HCT116 (cell line): ENCODE measurements at regions not wholly inside any gene's neighbourhood (a gene's known extent, or its start where the extent isn't known, plus 50 kb on each side); places are given as distances from the start of the nearest gene placed in this dataset.

ENCODE experiments used
- ATAC-seq: fragments of 200-7000 bp; cut with Tn5 transposase; 2 replicates; pipeline ENCODE4 v1.9.1; 2020; ENCODE audit warnings: mild to moderate bottlenecking, moderate library complexity
- BruUV-seq: library from RNA; stranded (reverse); fragments of 400-500 nt; replicated peaks from 2 replicates; lab custom pipeline; 2021; lab: Mats Ljungman, UMichigan
- CTCF ChIA-PET: fragments of 300-600 bp; sonication (Branson Sonifier 250); formaldehyde crosslinking; loops from one replicate; lab custom pipeline; 2021; ENCODE audit warnings: antibody characterized with exemption; lab: Charles Lee
- POLR2A ChIA-PET: fragments of 300-600, 350-600 bp; sonication (Branson Sonifier 250); formaldehyde crosslinking; loops from one replicate; lab custom pipeline; 2021; ENCODE audit warnings: antibody characterized with exemption; lab: Charles Lee
- RAD21 ChIA-PET, 2 experiments: fragments of 300-600 bp; sonication (Branson Sonifier 250); formaldehyde crosslinking; loops; one replicate each; lab custom pipeline; 2023; ENCODE audit warnings: low total read pairs in 2 of 2; ENCODE audit not compliant: uncharacterized antibody in 2 of 2, unreplicated experiment in 2 of 2, low non-redundant PET in 1 of 2; lab: Charles Lee
- DNase-seq: peaks from one replicate; pipeline ENCODE4 v3.0.0-alpha.2; 2010; ENCODE audit warnings: low read depth, low spot score
- H2AFZ ChIP-seq: fragments of 200-600 bp; shearing (Covaris generic), sonication (generic); 2 replicates; pipeline ENCODE4 v1.6.1; 2017; ENCODE audit warnings: low read depth, mixed run types, mixed read lengths, antibody characterized with exemption, low read length; ENCODE audit not compliant: poor library complexity, severe bottlenecking
- H3K27ac ChIP-seq: 2 replicates; pipeline ENCODE4 v1.5.1; 2012; ENCODE audit warnings: low read depth, low read length
- H3K27me3 ChIP-seq: fragments of 200-600 bp; sonication (generic); 2 replicates; pipeline ENCODE4 v1.6.1; 2016; ENCODE audit warnings: mixed run types, low read length, mixed read lengths; ENCODE audit not compliant: insufficient read depth
- H3K36me3 ChIP-seq, 2 experiments: fragments of 200-500 bp in 1 of 2; fragments of 200-600 bp in 1 of 2; sonication (Bioruptor generic) in 1 of 2; sonication (generic) in 1 of 2; 2 replicates each; pipeline versions ENCODE4 v1.5.1 to v1.6.1; 2014 to 2016; ENCODE audit warnings: low read length in 2 of 2, inconsistent platforms in 1 of 2, mixed read lengths in 1 of 2, mixed run types in 1 of 2; ENCODE audit not compliant: insufficient read depth in 2 of 2, control insufficient read depth in 1 of 2
- H3K4me1 ChIP-seq, 2 experiments: fragments of 200-600 bp in 1 of 2; sonication (generic) in 1 of 2; 2 replicates each; pipeline versions ENCODE4 v1.5.1 to v1.6.1; 2012 to 2017; ENCODE audit warnings: low read length in 2 of 2, inconsistent platforms in 1 of 2, mild to moderate bottlenecking in 1 of 2, mixed read lengths in 1 of 2, mixed run types in 1 of 2, moderate library complexity in 1 of 2; ENCODE audit not compliant: insufficient read depth in 2 of 2, control insufficient read depth in 1 of 2
- H3K4me2 ChIP-seq: fragments of 200-600 bp; sonication (generic); 2 replicates; pipeline ENCODE4 v1.6.1; 2017; ENCODE audit warnings: mixed run types, low read length, mixed read lengths
- H3K4me3 ChIP-seq, 2 experiments: fragments of 200-600 bp in 1 of 2; sonication (generic) in 1 of 2; replicated peaks in 1 of 2; 2 replicates each; pipeline ENCODE4 v1.5.1; 2011 to 2016; ENCODE audit warnings: low read length in 2 of 2, control low read depth in 1 of 2, low read depth in 1 of 2, mild to moderate bottlenecking in 1 of 2, mixed read lengths in 1 of 2, mixed run types in 1 of 2
- H3K79me2 ChIP-seq: fragments of 200-600 bp; sonication (generic); 2 replicates; pipeline ENCODE4 v1.6.1; 2017; ENCODE audit warnings: mild to moderate bottlenecking, mixed run types, low read length, moderate library complexity, mixed read lengths; ENCODE audit not compliant: insufficient read depth
- H3K9ac ChIP-seq: fragments of 200-600 bp; sonication (generic); 2 replicates; pipeline ENCODE4 v1.6.1; 2016; ENCODE audit warnings: low read length, mixed read lengths
- H3K9me2 ChIP-seq: fragments of 200-600 bp; sonication (generic), shearing (Covaris generic); 2 replicates; pipeline ENCODE4 v1.6.1; 2017; ENCODE audit warnings: mixed run types, mild to moderate bottlenecking, moderate library complexity; ENCODE audit not compliant: insufficient read depth
- H3K9me3 ChIP-seq, 2 experiments: fragments of 200-500 bp in 1 of 2; fragments of 200-600 bp in 1 of 2; sonication (Bioruptor generic) in 1 of 2; sonication (generic) in 1 of 2; 2 replicates each; pipeline ENCODE4 v1.6.1; 2014 to 2017; ENCODE audit warnings: low read length in 2 of 2, mixed read lengths in 2 of 2, inconsistent platforms in 1 of 2, low read depth in 1 of 2, mild to moderate bottlenecking in 1 of 2, mixed run types in 1 of 2, moderate library complexity in 1 of 2; ENCODE audit not compliant: control insufficient read depth in 1 of 2, insufficient read depth in 1 of 2
- H4K20me1 ChIP-seq: fragments of 200-600 bp; sonication (generic), shearing (Covaris generic); 2 replicates; pipeline ENCODE4 v1.6.1; 2017; ENCODE audit warnings: mixed run types, mild to moderate bottlenecking, moderate library complexity; ENCODE audit not compliant: insufficient read depth
- CEBPB ChIP-seq: IDR thresholded peaks from 2 replicates; pipeline ENCODE4 v1.6.1; 2012; ENCODE audit warnings: low read depth
- EZH2 ChIP-seq: fragments of 200-600 bp; sonication (generic); IDR thresholded peaks from 2 replicates; pipeline ENCODE4 v1.6.1; 2017; ENCODE audit warnings: antibody characterized with exemption, mixed run types
- EZH2phosphoT487 ChIP-seq: fragments of 200-600 bp; IDR thresholded peaks from 2 replicates; pipeline ENCODE4 v1.6.1; 2018; ENCODE audit warnings: antibody characterized with exemption, borderline replicate concordance
- FOSL1 ChIP-seq: IDR thresholded peaks from 2 replicates; pipeline ENCODE4 v1.6.1; 2012; ENCODE audit warnings: low read depth
- JUND ChIP-seq: IDR thresholded peaks from 2 replicates; pipeline ENCODE4 v1.6.1; 2012
- POLR2A ChIP-seq: IDR thresholded peaks from 2 replicates; pipeline ENCODE4 v1.7.0; 2011; ENCODE audit warnings: borderline replicate concordance; ENCODE audit not compliant: insufficient read depth, insufficient read length; ENCODE audit errors: extremely low read depth
- RAD21 ChIP-seq: IDR thresholded peaks from 2 replicates; pipeline ENCODE4 v1.6.1; 2012; ENCODE audit warnings: low read depth, mild to moderate bottlenecking
- SIN3A ChIP-seq: IDR thresholded peaks from 2 replicates; pipeline ENCODE4 v1.6.1; 2012; ENCODE audit warnings: low read depth
- SP1 ChIP-seq: IDR thresholded peaks from 2 replicates; pipeline ENCODE4 v1.6.1; 2012; ENCODE audit warnings: low read depth
- SRF ChIP-seq: IDR thresholded peaks from 2 replicates; pipeline ENCODE4 v1.6.1; 2012; ENCODE audit warnings: low read depth
- TCF7L2 ChIP-seq: IDR thresholded peaks from 2 replicates; pipeline ENCODE4 v1.7.0; 2011; ENCODE audit warnings: borderline replicate concordance, inconsistent platforms; ENCODE audit not compliant: insufficient read depth, insufficient read length; ENCODE audit errors: extremely low read depth
- YY1 ChIP-seq: IDR thresholded peaks from 2 replicates; pipeline ENCODE4 v1.6.1; 2011; ENCODE audit warnings: low read length, low read depth, moderate library complexity, mild to moderate bottlenecking; ENCODE audit not compliant: insufficient replicate concordance; ENCODE audit errors: extremely low read depth
- intact Hi-C: fragments of 100-400 bp; cut with micrococcal nuclease; formaldehyde crosslinking; loops from 2 replicates; pipeline ENCODE4 v1.10.0; 2022
- TF ChIP-seq, protein P1 (sequence below): IDR thresholded peaks from 2 replicates; pipeline ENCODE4 v1.6.1; 2012; ENCODE audit warnings: low read depth
- TF ChIP-seq, protein P2 (sequence below): IDR thresholded peaks from 2 replicates; pipeline ENCODE4 v1.6.1; 2012
- TF ChIP-seq, protein P3 (sequence below): IDR thresholded peaks from 2 replicates; pipeline ENCODE4 v1.6.1; 2012

DNA sequence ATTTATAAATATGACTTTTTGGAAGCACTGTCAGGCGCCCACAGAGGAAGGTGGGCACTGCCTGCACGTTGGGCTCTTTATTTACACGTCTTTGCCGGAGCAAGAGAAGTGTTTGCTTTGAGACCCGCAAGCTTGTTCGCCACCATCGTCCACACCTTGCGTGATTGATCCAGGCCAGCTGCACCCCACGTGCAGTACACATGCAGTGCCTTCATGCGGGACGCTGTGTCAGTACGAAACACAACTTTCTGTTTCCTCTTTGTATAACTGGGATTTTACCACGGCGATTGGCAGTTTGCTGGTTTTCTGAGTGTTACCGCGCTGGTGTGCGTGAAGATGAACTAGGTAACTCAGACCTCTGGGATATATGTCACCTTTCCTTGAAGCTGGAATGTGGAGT is 571.0 kb upstream of the SALL3 start:
- Histone ChIP-seq H3K27me3 (no peaks in the 10 kb centered on the region), H4K20me1 (no peaks in the 10 kb centered on the region), H3K4me2 (no peak overlapping the region), H3K36me3 (no peaks in the 10 kb centered on the region), H3K79me2 (no peaks in the 10 kb centered on the region), H2AFZ (no peak overlapping the region), H3K9me3 (peaks cover 0 to 4% of the 10 kb centered on the region in 2 experiments; a peak in 2 of 4 replicates), H3K9me2 (no peaks in the 10 kb centered on the region), H3K9ac (no peak overlapping the region), H3K27ac (no peak overlapping the region), H3K4me3 (no peak overlapping the region), H3K4me1 (no peaks in the 10 kb centered on the region)
- RAD21 ChIA-PET = no interaction called here
- TF ChIP-seq SRF (no peak), YY1 (no peak), POLR2A (no peak), FOSL1 (no peak), RAD21 (no peak), CEBPB (no peak), EZH2 (no peak), TCF7L2 (no peak), SIN3A (no peak), EZH2phosphoT487 (no peak), JUND (no peak), SP1 (no peak)
- TF ChIP-seq, protein P1, sequence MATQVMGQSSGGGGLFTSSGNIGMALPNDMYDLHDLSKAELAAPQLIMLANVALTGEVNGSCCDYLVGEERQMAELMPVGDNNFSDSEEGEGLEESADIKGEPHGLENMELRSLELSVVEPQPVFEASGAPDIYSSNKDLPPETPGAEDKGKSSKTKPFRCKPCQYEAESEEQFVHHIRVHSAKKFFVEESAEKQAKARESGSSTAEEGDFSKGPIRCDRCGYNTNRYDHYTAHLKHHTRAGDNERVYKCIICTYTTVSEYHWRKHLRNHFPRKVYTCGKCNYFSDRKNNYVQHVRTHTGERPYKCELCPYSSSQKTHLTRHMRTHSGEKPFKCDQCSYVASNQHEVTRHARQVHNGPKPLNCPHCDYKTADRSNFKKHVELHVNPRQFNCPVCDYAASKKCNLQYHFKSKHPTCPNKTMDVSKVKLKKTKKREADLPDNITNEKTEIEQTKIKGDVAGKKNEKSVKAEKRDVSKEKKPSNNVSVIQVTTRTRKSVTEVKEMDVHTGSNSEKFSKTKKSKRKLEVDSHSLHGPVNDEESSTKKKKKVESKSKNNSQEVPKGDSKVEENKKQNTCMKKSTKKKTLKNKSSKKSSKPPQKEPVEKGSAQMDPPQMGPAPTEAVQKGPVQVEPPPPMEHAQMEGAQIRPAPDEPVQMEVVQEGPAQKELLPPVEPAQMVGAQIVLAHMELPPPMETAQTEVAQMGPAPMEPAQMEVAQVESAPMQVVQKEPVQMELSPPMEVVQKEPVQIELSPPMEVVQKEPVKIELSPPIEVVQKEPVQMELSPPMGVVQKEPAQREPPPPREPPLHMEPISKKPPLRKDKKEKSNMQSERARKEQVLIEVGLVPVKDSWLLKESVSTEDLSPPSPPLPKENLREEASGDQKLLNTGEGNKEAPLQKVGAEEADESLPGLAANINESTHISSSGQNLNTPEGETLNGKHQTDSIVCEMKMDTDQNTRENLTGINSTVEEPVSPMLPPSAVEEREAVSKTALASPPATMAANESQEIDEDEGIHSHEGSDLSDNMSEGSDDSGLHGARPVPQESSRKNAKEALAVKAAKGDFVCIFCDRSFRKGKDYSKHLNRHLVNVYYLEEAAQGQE = no peak
- TF ChIP-seq, protein P2, sequence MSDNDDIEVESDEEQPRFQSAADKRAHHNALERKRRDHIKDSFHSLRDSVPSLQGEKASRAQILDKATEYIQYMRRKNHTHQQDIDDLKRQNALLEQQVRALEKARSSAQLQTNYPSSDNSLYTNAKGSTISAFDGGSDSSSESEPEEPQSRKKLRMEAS = no peak
- TF ChIP-seq, protein P3, sequence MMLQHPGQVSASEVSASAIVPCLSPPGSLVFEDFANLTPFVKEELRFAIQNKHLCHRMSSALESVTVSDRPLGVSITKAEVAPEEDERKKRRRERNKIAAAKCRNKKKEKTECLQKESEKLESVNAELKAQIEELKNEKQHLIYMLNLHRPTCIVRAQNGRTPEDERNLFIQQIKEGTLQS = no peak
- intact Hi-C loops = no loop called here
- ATAC-seq = no peak
- BruUV-seq = no TSS peak
- no peak for DNase-seq
- POLR2A ChIA-PET = no interaction called here
- CTCF ChIA-PET = no interaction called here
